Neural progenitor cell (in vitro differentiated cells): ENCODE measurements at regions not wholly inside any gene's neighbourhood (a gene's known extent, or its start where the extent isn't known, plus 50 kb on each side); places are given as distances from the start of the nearest gene placed in this dataset.
A peak's percentile ranks its signal among the peaks of the same experiment; 100 is the strongest.

Experiments
- DNase-seq: peaks from one replicate; pipeline ENCODE4 v3.0.0-alpha.2; 2016; ENCODE audit warnings: low spot score
- H2AFZ ChIP-seq: fragments of 200-600 bp; sonication (generic); replicated peaks from 2 replicates; pipeline ENCODE4 v1.6.1; 2016; ENCODE audit warnings: antibody characterized with exemption
- H3F3A ChIP-seq: fragments of 200-600 bp; sonication (generic); 2 replicates; pipeline ENCODE4 v1.6.1; 2016; ENCODE audit warnings: antibody characterized with exemption, low read depth
- H3K27ac ChIP-seq: fragments of 200-600 bp; sonication (generic); 2 replicates; pipeline ENCODE4 v1.5.1; 2016; ENCODE audit warnings: mild to moderate bottlenecking
- H3K27me3 ChIP-seq: fragments of 200-600 bp; sonication (generic); 2 replicates; pipeline ENCODE4 v1.6.1; 2016; ENCODE audit warnings: mild to moderate bottlenecking, moderate library complexity
- H3K36me3 ChIP-seq: fragments of 200-600 bp; sonication (generic); 2 replicates; pipeline ENCODE4 v1.5.1; 2016
- H3K4me1 ChIP-seq: fragments of 200-600 bp; sonication (generic); 2 replicates; pipeline ENCODE4 v1.6.1; 2016; ENCODE audit warnings: mixed run types
- H3K4me2 ChIP-seq: fragments of 200-600 bp; sonication (generic); 2 replicates; pipeline ENCODE4 v1.6.1; 2016
- H3K4me3 ChIP-seq: fragments of 200-600 bp; sonication (generic); 2 replicates; pipeline ENCODE4 v1.5.1; 2016
- H3K79me2 ChIP-seq: fragments of 200-600 bp; sonication (generic); 2 replicates; pipeline ENCODE4 v1.6.1; 2016; ENCODE audit warnings: low read depth
- H3K9ac ChIP-seq: fragments of 200-600 bp; sonication (generic); 2 replicates; pipeline ENCODE4 v1.6.1; 2016
- H3K9me3 ChIP-seq: fragments of 200-600 bp; sonication (generic); 2 replicates; pipeline ENCODE4 v1.5.1; 2016; ENCODE audit warnings: low read depth
- H4K20me1 ChIP-seq: fragments of 200-600 bp; sonication (generic); 2 replicates; pipeline ENCODE4 v1.6.1; 2016; ENCODE audit warnings: low read depth
- H3K27ac Mint-ChIP-seq: 3 replicates; pipeline ENCODE4 v1.8.0; 2021; ENCODE audit warnings: mixed read lengths
- H3K27me3 Mint-ChIP-seq: 2 replicates; pipeline ENCODE4 v1.8.0; 2022; ENCODE audit warnings: low read depth, mild to moderate bottlenecking, inconsistent platforms, moderate library complexity, mixed read lengths; ENCODE audit not compliant: insufficient read depth
- H3K36me3 Mint-ChIP-seq: 3 replicates; pipeline ENCODE4 v1.8.0; 2021; ENCODE audit warnings: mixed read lengths
- H3K4me1 Mint-ChIP-seq: 3 replicates; pipeline ENCODE4 v1.8.0; 2021; ENCODE audit warnings: mixed read lengths
- H3K4me3 Mint-ChIP-seq: 3 replicates; pipeline ENCODE4 v1.8.0; 2021; ENCODE audit warnings: mild to moderate bottlenecking, moderate library complexity, mixed read lengths
- H3K9me3 Mint-ChIP-seq: 3 replicates; pipeline ENCODE4 v1.8.0; 2020; ENCODE audit warnings: mixed read lengths
- EZH2 ChIP-seq: fragments of 200-600 bp; sonication (generic); IDR thresholded peaks from 2 replicates; pipeline ENCODE4 v1.6.1; 2017; ENCODE audit warnings: antibody characterized with exemption, mild to moderate bottlenecking, moderate library complexity
- EZH2phosphoT487 ChIP-seq: fragments of 200-600 bp; sonication (generic); IDR thresholded peaks from 2 replicates; pipeline ENCODE4 v1.6.1; 2017; ENCODE audit warnings: antibody characterized with exemption
- TF ChIP-seq, protein P1 (sequence below): fragments of 200-600 bp; sonication (generic); IDR thresholded peaks from 2 replicates; pipeline ENCODE4 v1.5.1; 2017; ENCODE audit warnings: antibody characterized with exemption, mild to moderate bottlenecking

DNA sequence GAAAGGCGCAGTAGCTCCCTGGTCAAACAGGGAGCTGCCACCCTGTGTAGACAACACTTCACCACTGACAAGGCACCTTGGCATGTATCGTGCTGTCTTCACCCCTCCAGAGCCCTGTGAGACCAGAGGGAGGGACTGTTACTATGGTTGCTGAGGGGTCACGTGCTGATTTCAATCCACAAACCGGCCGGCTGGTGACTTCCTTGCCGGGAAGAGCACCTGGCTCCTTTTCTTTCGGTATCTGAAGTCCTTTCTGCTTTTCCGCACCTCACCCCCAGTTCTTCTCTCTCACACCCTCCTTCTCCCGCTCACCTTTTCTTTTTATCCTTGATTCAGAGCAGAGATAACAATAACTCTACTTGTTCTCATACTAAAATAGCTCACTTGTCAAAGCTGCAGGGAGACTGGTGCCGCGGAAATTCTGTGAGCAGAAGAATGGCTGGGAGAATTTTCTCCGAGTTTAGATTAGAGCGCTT, 327.2 kb downstream of the ZSWIM6 start:
- DNase-seq = peak; percentile 60
- peak overlapping the region; percentile 54 for H3K4me2 ChIP-seq
- TF ChIP-seq, protein P1, sequence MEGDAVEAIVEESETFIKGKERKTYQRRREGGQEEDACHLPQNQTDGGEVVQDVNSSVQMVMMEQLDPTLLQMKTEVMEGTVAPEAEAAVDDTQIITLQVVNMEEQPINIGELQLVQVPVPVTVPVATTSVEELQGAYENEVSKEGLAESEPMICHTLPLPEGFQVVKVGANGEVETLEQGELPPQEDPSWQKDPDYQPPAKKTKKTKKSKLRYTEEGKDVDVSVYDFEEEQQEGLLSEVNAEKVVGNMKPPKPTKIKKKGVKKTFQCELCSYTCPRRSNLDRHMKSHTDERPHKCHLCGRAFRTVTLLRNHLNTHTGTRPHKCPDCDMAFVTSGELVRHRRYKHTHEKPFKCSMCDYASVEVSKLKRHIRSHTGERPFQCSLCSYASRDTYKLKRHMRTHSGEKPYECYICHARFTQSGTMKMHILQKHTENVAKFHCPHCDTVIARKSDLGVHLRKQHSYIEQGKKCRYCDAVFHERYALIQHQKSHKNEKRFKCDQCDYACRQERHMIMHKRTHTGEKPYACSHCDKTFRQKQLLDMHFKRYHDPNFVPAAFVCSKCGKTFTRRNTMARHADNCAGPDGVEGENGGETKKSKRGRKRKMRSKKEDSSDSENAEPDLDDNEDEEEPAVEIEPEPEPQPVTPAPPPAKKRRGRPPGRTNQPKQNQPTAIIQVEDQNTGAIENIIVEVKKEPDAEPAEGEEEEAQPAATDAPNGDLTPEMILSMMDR = no peak
- TF ChIP-seq EZH2phosphoT487 (no peak), EZH2 (no peak)
- no peaks in the 10 kb centered on the region for H3K36me3 ChIP-seq
- no peaks in the 10 kb centered on the region for H3K79me2 ChIP-seq
- no peaks in the 10 kb centered on the region for H4K20me1 ChIP-seq
- H3K4me1 Mint-ChIP-seq = peaks cover 50% of the 10 kb centered on the region
- no peak overlapping the region for H3K4me3 ChIP-seq
- peaks cover 4% of the 10 kb centered on the region for H3F3A ChIP-seq
- H3K27me3 Mint-ChIP-seq = peaks cover 12% of the 10 kb centered on the region
- H3K9me3 ChIP-seq = no peaks in the 10 kb centered on the region
- no peak overlapping the region for H3K4me3 Mint-ChIP-seq
- H3K4me1 ChIP-seq = peaks cover 19% of the 10 kb centered on the region
- peaks cover 2% of the 10 kb centered on the region for H3K9me3 Mint-ChIP-seq
- H3K27ac ChIP-seq = no peak overlapping the region
- no peak overlapping the region for H3K9ac ChIP-seq
- H3K27me3 ChIP-seq = no peaks in the 10 kb centered on the region
- no peak overlapping the region for H3K27ac Mint-ChIP-seq
- H2AFZ ChIP-seq = peak overlapping the region; percentile 85
- no peaks in the 10 kb centered on the region for H3K36me3 Mint-ChIP-seq

DNA sequence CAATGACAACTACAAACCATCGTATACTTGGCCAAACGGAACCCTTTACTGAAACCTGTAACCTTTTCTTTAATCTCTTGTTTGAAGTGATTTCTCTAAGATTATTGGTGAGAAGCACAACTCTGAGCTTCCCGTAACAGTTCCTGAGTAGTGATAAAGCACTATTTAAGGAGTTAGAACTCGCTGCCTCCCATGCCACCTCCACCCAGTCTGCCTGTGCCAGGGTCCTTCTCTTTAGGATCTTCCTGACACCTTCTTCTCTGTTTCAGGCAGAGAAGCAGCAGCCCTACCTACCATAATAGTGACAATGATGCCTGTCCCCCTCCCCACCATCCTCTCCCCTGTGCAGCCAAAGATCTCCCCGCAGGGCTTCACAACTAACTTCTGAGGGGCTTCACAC, 330.6 kb downstream of the ZSWIM6 start:
- Mint-ChIP-seq H3K27ac (no peak overlapping the region), H3K4me3 (no peak overlapping the region), H3K27me3 (peaks cover 6% of the 10 kb centered on the region), H3K36me3 (no peaks in the 10 kb centered on the region), H3K9me3 (peaks cover 2% of the 10 kb centered on the region), H3K4me1 (peaks cover 21% of the 10 kb centered on the region)
- Histone ChIP-seq H2AFZ (no peak overlapping the region), H3K4me1 (peaks cover 8% of the 10 kb centered on the region), H3K27me3 (no peaks in the 10 kb centered on the region), H3K36me3 (no peaks in the 10 kb centered on the region), H3K4me2 (no peak overlapping the region), H4K20me1 (no peaks in the 10 kb centered on the region), H3K9me3 (no peaks in the 10 kb centered on the region), H3F3A (peaks cover 4% of the 10 kb centered on the region), H3K4me3 (no peak overlapping the region), H3K27ac (no peak overlapping the region), H3K79me2 (no peaks in the 10 kb centered on the region), H3K9ac (no peak overlapping the region)
- no peak for DNase-seq
- TF ChIP-seq EZH2 = no peak
- TF ChIP-seq, protein P1 = no peak

DNA sequence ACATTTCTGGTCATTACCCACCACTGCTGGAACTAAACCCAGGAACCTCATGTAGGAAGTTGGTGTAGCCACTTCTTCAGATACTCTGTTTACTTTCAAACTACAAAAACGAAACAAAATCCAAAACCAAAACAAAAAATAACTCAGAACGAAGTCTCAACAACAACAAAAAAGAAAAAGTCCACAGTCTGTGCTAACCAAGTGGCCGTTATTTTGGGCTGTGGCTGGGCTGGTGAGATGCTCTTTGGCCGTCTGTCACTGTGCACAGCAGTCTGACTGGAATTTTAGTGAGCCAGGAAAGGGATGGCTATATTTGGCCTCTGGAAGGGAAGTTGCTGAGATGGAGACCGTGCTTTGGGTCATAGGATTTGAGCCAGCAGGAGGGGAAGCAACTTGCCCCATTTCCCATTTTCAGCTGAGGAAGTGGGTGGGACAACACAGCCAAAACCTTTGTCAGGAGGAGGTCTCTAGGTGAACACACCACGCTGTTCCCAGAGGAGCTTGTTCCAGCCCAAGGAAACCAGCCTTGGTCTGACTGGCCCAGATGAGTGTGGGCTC, 334.1 kb downstream of the ZSWIM6 start:
- Mint-ChIP-seq H3K36me3 (no peaks in the 10 kb centered on the region), H3K27ac (no peak overlapping the region), H3K4me1 (no peaks in the 10 kb centered on the region), H3K27me3 (peaks cover 2% of the 10 kb centered on the region), H3K4me3 (no peak overlapping the region), H3K9me3 (peaks cover 7% of the 10 kb centered on the region)
- Histone ChIP-seq H3K9me3 (no peaks in the 10 kb centered on the region), H3K27me3 (no peaks in the 10 kb centered on the region), H3K9ac (no peak overlapping the region), H2AFZ (peak overlapping the region; percentile 29), H3K36me3 (no peaks in the 10 kb centered on the region), H3K4me2 (no peak overlapping the region), H3K4me3 (no peak overlapping the region), H3F3A (no peaks in the 10 kb centered on the region), H3K4me1 (no peaks in the 10 kb centered on the region), H4K20me1 (no peaks in the 10 kb centered on the region), H3K79me2 (no peaks in the 10 kb centered on the region), H3K27ac (no peak overlapping the region)
- TF ChIP-seq EZH2 (no peak), EZH2phosphoT487 (no peak)
- TF ChIP-seq, protein P1 = no peak
- no peak for DNase-seq
